ENCODE measurements at regions not wholly inside any gene's neighbourhood (a gene's known extent, or its start where the extent isn't known, plus 50 kb on each side); places are given as distances from the start of the nearest gene placed in this dataset.
A peak's percentile ranks its signal among the peaks of the same experiment; 100 is the strongest.
"Not testable (repeated sequence)": the region's sequence is repeated elsewhere in the genome, so short reads cannot be mapped to it uniquely, and the experiment has no call there.

- no peak for DNase-seq (ENCODE audit: low spot score)
Measured at GRCh38 chr22:46026899-46027210, 49.9 kb upstream of the WNT7B start.

- peak; percentile 91 for DNase-seq (ENCODE audit: low spot score)
Measured at GRCh38 chr22:46027211-46028105, 50.5 kb upstream of the WNT7B start.

- DNase-seq (ENCODE audit: low spot score), result no peak
Measured at GRCh38 chr22:46028106-46028991, 51.4 kb upstream of the WNT7B start.

GRCh38 chr22:46029036-46029435 lies 52.1 kb upstream of the WNT7B start:
- DNase-seq (ENCODE audit: low spot score), result no peak

- DNase-seq (ENCODE audit: low spot score), result no peak
Measured at GRCh38 chr22:46029574-46030200, 52.7 kb upstream of the WNT7B start.

- DNase-seq (ENCODE audit: low spot score), result no peak
Measured at GRCh38 chr22:46030231-46030880, 53.4 kb upstream of the WNT7B start.

GRCh38 chr22:46031066-46031465 lies 54.1 kb upstream of the WNT7B start:
- no peak for DNase-seq (ENCODE audit: low spot score)

- DNase-seq (ENCODE audit: low spot score), result no peak
Measured at GRCh38 chr22:46031557-46031956, 54.6 kb upstream of the WNT7B start.

GRCh38 chr22:46031965-46032851 lies 55.2 kb upstream of the WNT7B start:
- no peak for DNase-seq (ENCODE audit: low spot score)

- no peak for DNase-seq (ENCODE audit: low spot score)
Measured at GRCh38 chr22:46033256-46034200, 56.6 kb upstream of the WNT7B start.

- not testable (repeated sequence) for DNase-seq (ENCODE audit: low spot score)
Measured at GRCh38 chr22:46034480-46034879, 57.5 kb upstream of the WNT7B start.

GRCh38 chr22:46035380-46035741 lies 58.4 kb upstream of the WNT7B start:
- DNase-seq (ENCODE audit: low spot score), result no peak

- peak; percentile 99 for DNase-seq (ENCODE audit: low spot score)
Measured at GRCh38 chr22:46035742-46036557, 59.0 kb upstream of the WNT7B start.

GRCh38 chr22:46036558-46037408 lies 59.8 kb upstream of the WNT7B start:
- no peak for DNase-seq (ENCODE audit: low spot score)

- no peak for DNase-seq (ENCODE audit: low spot score)
Measured at GRCh38 chr22:46038174-46038487, 61.2 kb upstream of the WNT7B start.

GRCh38 chr22:46038516-46039430 lies 61.8 kb upstream of the WNT7B start:
- DNase-seq (ENCODE audit: low spot score), result no peak

- no peak for DNase-seq (ENCODE audit: low spot score)
Measured at GRCh38 chr22:46039535-46039934, 62.6 kb upstream of the WNT7B start.

Measured in pons (tissue), 1 donor.